ENCODE measurements at regions not wholly inside any gene's neighbourhood (a gene's known extent, or its start where the extent isn't known, plus 50 kb on each side); places are given as distances from the start of the nearest gene placed in this dataset.

DNA sequence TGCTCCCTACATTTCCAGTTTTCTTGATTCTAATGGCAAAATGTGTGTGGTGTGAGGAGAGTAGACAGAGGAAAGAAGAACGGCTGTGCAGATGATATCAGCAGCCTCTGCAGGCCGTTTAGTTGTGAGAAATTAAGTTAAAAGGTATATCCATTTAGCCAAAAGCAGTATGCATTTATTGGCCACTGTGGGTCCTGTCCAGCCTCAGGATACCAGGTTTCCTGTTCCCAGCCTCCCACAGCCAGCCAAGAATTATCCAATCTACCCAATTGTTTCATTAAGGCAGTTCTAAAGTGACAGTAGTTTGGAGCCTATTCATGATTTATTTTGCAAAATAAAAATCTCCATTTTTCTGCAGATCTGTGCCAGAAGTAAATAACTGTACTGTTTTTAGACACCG, 107.5 kb downstream of the TMEM18 start:
- H3K14ac ChIP-seq (ENCODE audit: insufficient read length) = no peak overlapping the region
- H4K20me1 ChIP-seq (replicated peaks in 1 of 2; ENCODE audit: control insufficient read depth in 1 of 2, insufficient read depth in 2 of 2, low read length in 2 of 2) = no peaks in the 10 kb centered on the region
- no peak overlapping the region for H4K8ac ChIP-seq (ENCODE audit: extremely low read depth, insufficient read depth, low read length)
- H2AK5ac ChIP-seq (ENCODE audit: low read depth, low read length) = no peak overlapping the region
- H2BK5ac ChIP-seq (ENCODE audit: low read depth, low read length) = no peak overlapping the region
- ChIA-PET CTCF (ENCODE audit: partially characterized antibody) (interaction anchor here (0.9 kb wide), 1 partner anchor 13 kb away, joined by 3 read pairs; no protein-coding TSS in a partner anchor), POLR2A (ENCODE audit: partially characterized antibody) (no interaction called here)
- no peak overlapping the region for H3K18ac ChIP-seq (ENCODE audit: extremely low read depth, low read length)
- no peak overlapping the region for H3K4me2 ChIP-seq (ENCODE audit: insufficient read depth in 1 of 2, low read depth in 2 of 2, low read length in 2 of 2)
- WGBS, 2 experiments (ENCODE audit: extremely low coverage in 1 of 2, insufficient coverage in 1 of 2, insufficient read length in 1 of 2, insufficient replicate concordance in 2 of 2, low coverage in 1 of 2, low lambda C conversion rate in 2 of 2, missing lambda C conversion rate in 1 of 2) = 88% methylated on average over 3 of the region's 3 CpGs; no CpG with 5 or more reads in 1 of the 2 experiments
- H3K23me2 ChIP-seq (ENCODE audit: low read depth, low read length) = no peaks in the 10 kb centered on the region
- 0 out of 7 replicates have a peak, but pooled peaks cover 0 to 3% (median 1%) of the 10 kb centered on the region in 4 experiments for H3K27me3 ChIP-seq (replicated peaks in 1 of 4; ENCODE audit: control insufficient read depth in 3 of 4, extremely low read depth in 1 of 4, insufficient read depth in 3 of 4, low read length in 3 of 4)
- H4K91ac ChIP-seq (replicated peaks; ENCODE audit: insufficient read length, low read length) = no peak overlapping the region
- H2AFZ ChIP-seq (ENCODE audit: low read length) = no peak overlapping the region
- FAIRE-seq (no peak), DNase-seq (ENCODE audit: low read depth in 1 of 2, low spot score in 2 of 2) (no peak)
- no peak overlapping the region for H3K27ac ChIP-seq (ENCODE audit: low read depth, low read length)
- no peak overlapping the region for H3K4ac ChIP-seq (replicated peaks; ENCODE audit: insufficient read length, low read depth, low read length)
- H2BK120ac ChIP-seq (replicated peaks; ENCODE audit: low read depth, low read length) = no peak overlapping the region
- no peaks in the 10 kb centered on the region for H3K79me2 ChIP-seq (ENCODE audit: control insufficient read depth in 1 of 2, insufficient read depth in 2 of 2, low read length in 2 of 2)
- H2BK12ac ChIP-seq (ENCODE audit: low read depth, low read length) = no peak overlapping the region
- H3K9me3 ChIP-seq (ENCODE audit: insufficient read depth in 2 of 2, low read depth in 1 of 2, low read length in 1 of 2) = no peaks in the 10 kb centered on the region
- no peak overlapping the region for H3K23ac ChIP-seq (ENCODE audit: insufficient read length)
- H2BK20ac ChIP-seq (ENCODE audit: low read length) = no peak overlapping the region
- no peaks in the 10 kb centered on the region for H3K79me1 ChIP-seq (ENCODE audit: low read depth, low read length)
- H2BK15ac ChIP-seq (ENCODE audit: low read length) = no peak overlapping the region
- no peaks in the 10 kb centered on the region for H3K4me1 ChIP-seq (replicated peaks in 1 of 4; ENCODE audit: control insufficient read depth in 3 of 4, insufficient read depth in 4 of 4, low read length in 3 of 4)
- no peak for TF ChIP-seq JUN (IDR thresholded peaks at IDR 0.05; ENCODE audit: low read depth, low read length)
- no peak for TF ChIP-seq NRF1 (IDR thresholded peaks at IDR 0.05; ENCODE audit: low read depth, low read length)
- no peak for TF ChIP-seq JUND (IDR thresholded peaks at IDR 0.05; ENCODE audit: low read length)
- H3K4me3 ChIP-seq (ENCODE audit: extremely low read depth in 1 of 4, insufficient read depth in 2 of 4, low read depth in 3 of 4, low read length in 4 of 4) = no peak overlapping the region
- no peak overlapping the region for H4K5ac ChIP-seq (ENCODE audit: insufficient read length, low read depth, low read length)
- no peak overlapping the region for H3K9ac ChIP-seq (replicated peaks in 1 of 4; ENCODE audit: extremely low read depth in 1 of 4, low read depth in 3 of 4, low read length in 3 of 4)
- no peak overlapping the region for H3K56ac ChIP-seq (replicated peaks; ENCODE audit: insufficient read length, low read depth, low read length)
- H3K36me3 ChIP-seq (ENCODE audit: control insufficient read depth in 2 of 4, insufficient read depth in 4 of 4, low read length in 3 of 4) = no peaks in the 10 kb centered on the region
